ENCODE measurements at regions not wholly inside any gene's neighbourhood (a gene's known extent, or its start where the extent isn't known, plus 50 kb on each side); places are given as distances from the start of the nearest gene placed in this dataset.

DNA sequence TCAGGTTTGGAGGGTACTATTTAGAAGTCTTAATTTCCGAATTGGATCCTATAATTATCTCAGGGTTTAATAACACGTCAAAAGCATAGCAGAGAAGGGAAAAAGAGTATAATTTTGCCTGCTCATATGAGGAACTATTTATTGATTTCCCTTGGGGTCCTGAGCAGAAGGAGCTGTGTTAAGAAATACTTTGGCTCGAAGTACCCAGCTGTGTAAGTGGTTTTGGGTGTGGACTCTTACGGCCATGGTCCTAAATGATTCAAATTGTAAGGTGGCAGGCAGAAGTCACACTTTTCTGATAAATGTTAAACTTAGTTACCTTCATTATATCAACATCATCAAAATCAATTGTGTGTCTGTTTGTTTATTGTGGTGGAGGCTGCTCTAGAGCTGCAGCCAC lies 190.4 kb downstream of the MTRR start:
- WGBS, 2 donors = 75 to 82% methylated on average over 4 of the region's 4 CpGs
- intact Hi-C loops (cut with DNase I) = no loop called here
- no peak for ATAC-seq

DNA sequence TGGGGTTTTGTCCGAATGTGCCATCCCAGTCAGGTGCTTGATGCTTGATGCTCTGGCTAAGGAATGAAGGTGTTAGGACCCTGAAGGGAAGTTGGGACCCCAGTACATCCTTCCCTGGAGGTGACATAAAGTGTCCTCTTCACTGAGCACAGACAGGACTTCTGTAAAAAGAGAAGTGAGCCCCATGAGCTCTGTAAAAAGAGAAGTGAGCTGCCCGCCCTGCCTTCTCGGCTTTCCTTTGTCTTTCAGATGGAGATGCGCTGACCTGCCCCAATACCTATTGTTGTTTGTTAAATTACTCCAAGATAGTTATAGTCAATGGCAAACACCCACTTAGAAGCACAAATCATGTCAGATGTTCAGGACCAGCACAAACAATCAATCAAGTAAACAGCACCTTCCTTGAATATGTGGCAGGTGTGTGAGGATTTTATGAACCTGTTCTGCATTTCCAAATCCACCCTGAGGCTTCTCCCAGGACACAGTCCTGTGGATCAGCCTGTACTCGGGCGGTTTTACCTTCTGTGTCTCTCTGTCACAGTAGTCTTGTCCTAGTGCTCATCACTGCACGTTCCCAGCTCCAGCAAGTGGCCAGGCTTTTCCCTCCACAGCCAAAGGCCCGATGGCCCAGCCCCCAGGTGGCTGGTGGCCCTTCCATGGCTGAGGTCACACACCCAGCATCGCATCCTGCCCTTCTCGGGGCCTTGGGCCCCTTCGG lies 191.4 kb downstream of the MTRR start:
- TF ChIP-seq, protein P1, sequence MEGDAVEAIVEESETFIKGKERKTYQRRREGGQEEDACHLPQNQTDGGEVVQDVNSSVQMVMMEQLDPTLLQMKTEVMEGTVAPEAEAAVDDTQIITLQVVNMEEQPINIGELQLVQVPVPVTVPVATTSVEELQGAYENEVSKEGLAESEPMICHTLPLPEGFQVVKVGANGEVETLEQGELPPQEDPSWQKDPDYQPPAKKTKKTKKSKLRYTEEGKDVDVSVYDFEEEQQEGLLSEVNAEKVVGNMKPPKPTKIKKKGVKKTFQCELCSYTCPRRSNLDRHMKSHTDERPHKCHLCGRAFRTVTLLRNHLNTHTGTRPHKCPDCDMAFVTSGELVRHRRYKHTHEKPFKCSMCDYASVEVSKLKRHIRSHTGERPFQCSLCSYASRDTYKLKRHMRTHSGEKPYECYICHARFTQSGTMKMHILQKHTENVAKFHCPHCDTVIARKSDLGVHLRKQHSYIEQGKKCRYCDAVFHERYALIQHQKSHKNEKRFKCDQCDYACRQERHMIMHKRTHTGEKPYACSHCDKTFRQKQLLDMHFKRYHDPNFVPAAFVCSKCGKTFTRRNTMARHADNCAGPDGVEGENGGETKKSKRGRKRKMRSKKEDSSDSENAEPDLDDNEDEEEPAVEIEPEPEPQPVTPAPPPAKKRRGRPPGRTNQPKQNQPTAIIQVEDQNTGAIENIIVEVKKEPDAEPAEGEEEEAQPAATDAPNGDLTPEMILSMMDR (IDR thresholded peaks at IDR 0.05) = no peak
- no peak overlapping the region for H3K4me3 ChIP-seq

More for the DNA sequence above, 190.4 kb downstream of the MTRR start:
- Histone ChIP-seq H3K4me1 (no peaks in the 10 kb centered on the region), H3K9me3 (no peaks in the 10 kb centered on the region), H3K27ac (no peak overlapping the region), H3K36me3 (no peaks in the 10 kb centered on the region), H3K4me3 (no peak overlapping the region), H3K27me3 (peaks cover 0 to 4% (median 0%) of the 10 kb centered on the region in 7 donors)
- TF ChIP-seq, protein P1 (IDR thresholded peaks at IDR 0.05) = no peak
- DNase-seq = no peak

DNA sequence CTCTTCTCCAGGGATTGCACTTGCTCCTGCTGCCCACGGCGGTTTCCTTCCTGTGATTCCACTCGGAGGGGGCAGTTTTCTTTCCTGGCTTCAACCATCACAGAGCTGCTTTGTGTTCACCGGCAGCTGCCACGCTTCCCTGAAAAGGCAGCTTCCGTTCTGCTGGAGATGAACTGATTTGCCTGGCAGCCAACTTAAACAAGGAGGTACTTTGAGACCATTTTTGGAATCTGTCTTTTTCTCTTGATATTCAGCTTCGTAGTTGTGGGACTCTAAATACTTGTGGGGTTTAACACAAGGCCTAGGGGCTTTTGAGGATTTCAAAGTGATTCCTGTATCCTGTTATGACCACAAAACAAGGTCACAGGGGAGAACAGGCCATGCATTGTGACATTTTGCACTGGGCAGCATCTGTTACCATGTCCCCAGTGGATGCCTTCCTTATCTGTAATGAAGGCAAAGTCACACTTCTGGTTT lies 192.0 kb downstream of the MTRR start:
- Histone ChIP-seq H3K9me3 (no peaks in the 10 kb centered on the region), H3K4me3 (no peak overlapping the region), H3K36me3 (no peaks in the 10 kb centered on the region), H3K27me3 (peaks cover 0 to 4% (median 0%) of the 10 kb centered on the region in 7 donors), H3K4me1 (no peaks in the 10 kb centered on the region), H3K27ac (no peak overlapping the region)
- ATAC-seq = peak in 1 of 8 donors; percentile 35
- WGBS, 2 donors = 21 to 32% methylated on average over 7 of the region's 7 CpGs
- intact Hi-C loops (cut with DNase I) = no loop called here
- TF ChIP-seq, protein P1 (IDR thresholded peaks at IDR 0.05) = no peak
- DNase-seq = no peak

More for the DNA sequence above, 191.4 kb downstream of the MTRR start:
- H3K9me3 ChIP-seq = no peaks in the 10 kb centered on the region
- WGBS, 2 donors = 57 to 67% methylated on average over 11 of the region's 11 CpGs
- H3K27me3 ChIP-seq = peaks cover 0 to 4% (median 0%) of the 10 kb centered on the region in 7 donors
- no peak overlapping the region for H3K27ac ChIP-seq
- intact Hi-C loops (cut with DNase I) = no loop called here
- H3K36me3 ChIP-seq = no peaks in the 10 kb centered on the region
- no peak for ATAC-seq
- no peak for DNase-seq
- no peaks in the 10 kb centered on the region for H3K4me1 ChIP-seq

DNA sequence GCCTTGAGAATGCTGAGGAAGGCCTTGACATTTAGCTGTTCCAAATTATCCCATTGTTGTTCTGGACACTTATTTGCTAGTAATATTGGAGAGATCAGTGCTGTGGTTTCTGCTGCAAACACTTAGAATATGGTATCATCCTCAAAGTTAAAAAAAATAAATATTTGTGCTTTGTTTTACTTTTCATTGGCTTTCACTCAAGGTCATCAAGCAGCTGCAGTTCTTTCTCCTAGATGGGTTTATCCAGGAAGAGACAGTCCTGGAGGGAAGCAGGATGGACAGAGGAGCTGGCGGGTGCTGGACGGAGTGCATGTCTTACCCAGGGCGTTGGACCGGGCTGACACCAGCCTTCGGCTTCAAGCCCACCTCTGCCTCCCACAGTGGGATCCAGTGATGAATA lies 193.6 kb downstream of the MTRR start:
- 79 to 86% methylated on average over 5 of the region's 5 CpGs for WGBS, 2 donors
- Histone ChIP-seq H3K27ac (no peak overlapping the region), H3K36me3 (no peaks in the 10 kb centered on the region), H3K9me3 (no peaks in the 10 kb centered on the region), H3K4me1 (no peaks in the 10 kb centered on the region), H3K4me3 (no peak overlapping the region), H3K27me3 (peaks cover 0 to 2% (median 0%) of the 10 kb centered on the region in 7 donors)
- ATAC-seq = no peak
- TF ChIP-seq, protein P1 (IDR thresholded peaks at IDR 0.05) = no peak
- intact Hi-C loops (cut with DNase I) = no loop called here
- no peak for DNase-seq

All from heart right ventricle (tissue), 16 donors.